AG09319 (cell line): ENCODE measurements at regions not wholly inside any gene's neighbourhood (a gene's known extent, or its start where the extent isn't known, plus 50 kb on each side); places are given as distances from the start of the nearest gene placed in this dataset.

Experiments
- DNase-seq: peaks from one replicate; pipeline ENCODE4 v3.0.0-alpha.2; 2010; ENCODE audit warnings: low read depth; ENCODE audit errors: extremely low read depth
- TF ChIP-seq, protein P1 (sequence below): IDR thresholded peaks from 2 replicates; pipeline ENCODE4 v1.5.1; 2011; ENCODE audit warnings: low read depth, mild to moderate bottlenecking, inconsistent platforms, low read length, moderate library complexity

DNA sequence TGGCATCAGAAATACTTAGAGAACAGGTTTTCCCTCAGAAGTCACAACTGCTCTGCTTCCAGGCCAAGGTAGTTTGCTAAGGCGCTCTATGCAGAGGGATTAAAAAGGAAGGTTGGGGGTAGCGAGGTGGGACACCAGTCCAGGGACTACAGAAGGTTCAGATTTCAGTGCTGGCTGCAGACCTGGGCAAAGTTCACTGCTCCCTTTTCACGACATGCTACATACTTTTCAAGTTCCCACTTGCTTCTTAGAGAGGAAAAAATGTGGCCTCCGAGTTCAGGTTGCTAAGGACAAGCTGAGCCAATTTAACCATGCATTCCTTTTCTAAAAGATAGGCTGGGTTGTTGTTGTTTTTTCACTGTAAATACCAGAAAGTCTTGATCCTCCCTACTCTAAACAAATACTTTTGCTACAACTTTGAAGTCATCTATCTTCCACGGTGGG is 158.6 kb upstream of the NR2F2 start:
- DNase-seq: no peak
- TF ChIP-seq, protein P1, sequence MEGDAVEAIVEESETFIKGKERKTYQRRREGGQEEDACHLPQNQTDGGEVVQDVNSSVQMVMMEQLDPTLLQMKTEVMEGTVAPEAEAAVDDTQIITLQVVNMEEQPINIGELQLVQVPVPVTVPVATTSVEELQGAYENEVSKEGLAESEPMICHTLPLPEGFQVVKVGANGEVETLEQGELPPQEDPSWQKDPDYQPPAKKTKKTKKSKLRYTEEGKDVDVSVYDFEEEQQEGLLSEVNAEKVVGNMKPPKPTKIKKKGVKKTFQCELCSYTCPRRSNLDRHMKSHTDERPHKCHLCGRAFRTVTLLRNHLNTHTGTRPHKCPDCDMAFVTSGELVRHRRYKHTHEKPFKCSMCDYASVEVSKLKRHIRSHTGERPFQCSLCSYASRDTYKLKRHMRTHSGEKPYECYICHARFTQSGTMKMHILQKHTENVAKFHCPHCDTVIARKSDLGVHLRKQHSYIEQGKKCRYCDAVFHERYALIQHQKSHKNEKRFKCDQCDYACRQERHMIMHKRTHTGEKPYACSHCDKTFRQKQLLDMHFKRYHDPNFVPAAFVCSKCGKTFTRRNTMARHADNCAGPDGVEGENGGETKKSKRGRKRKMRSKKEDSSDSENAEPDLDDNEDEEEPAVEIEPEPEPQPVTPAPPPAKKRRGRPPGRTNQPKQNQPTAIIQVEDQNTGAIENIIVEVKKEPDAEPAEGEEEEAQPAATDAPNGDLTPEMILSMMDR: no peak

DNA sequence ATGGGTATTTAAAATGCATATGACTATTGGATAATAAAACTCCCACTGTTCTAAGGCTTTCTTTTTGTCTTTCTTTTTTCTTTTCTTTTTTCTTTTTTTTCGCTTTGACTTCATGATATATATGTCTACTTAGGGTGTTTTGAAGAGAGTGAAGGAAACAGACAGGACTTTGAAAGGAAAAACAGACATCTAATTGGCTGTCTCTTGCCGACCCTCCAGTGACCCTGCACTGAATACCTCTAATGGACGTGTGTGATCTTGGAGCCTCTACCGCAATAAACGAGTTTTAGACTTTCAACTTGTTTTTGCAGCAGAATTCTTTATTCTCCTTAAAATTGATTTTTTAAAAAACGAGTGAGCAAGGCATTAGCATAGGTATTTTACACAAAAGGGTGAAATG is 158.1 kb upstream of the NR2F2 start:
- no peak for DNase-seq
- TF ChIP-seq, protein P1: no peak

DNA sequence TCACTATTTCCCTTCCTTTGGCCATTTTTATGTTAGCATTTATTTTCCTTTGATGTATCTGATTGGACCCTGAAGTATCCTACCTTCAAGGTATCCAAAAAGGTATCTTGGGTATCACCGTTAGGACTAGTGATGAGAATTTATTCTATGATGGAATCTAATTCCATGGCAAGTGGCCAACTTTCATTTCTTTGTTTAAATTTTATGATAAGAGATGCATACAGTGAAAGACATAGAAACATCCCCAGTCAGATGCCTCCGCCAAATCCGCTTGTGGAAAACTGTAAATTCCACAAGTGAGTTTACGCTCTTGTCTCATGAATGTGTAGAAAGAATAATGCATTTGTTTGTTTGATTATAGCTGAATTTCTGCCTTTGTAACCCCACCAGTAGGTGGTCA is 153.7 kb upstream of the NR2F2 start:
- TF ChIP-seq, protein P1: no peak
- DNase-seq: no peak

DNA sequence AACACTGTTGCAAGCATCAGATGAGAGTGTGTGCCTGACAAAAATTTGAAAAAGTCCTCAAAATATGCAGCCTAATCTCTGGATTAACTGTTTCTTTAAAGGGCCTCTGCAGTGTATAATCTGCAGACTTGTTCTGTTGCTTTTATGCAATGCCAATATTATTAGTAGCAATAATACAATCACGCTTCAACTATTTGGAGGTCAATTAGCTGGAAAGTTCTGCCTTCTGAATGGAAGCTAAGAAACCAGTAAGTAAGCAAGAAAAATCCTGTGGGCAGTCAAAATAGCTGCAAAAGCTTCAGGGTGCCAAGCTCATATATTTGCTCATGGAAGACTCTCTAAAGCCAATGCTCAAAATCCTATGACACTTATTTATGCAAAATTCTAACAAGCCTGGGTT is 153.2 kb upstream of the NR2F2 start:
- TF ChIP-seq, protein P1: no peak

DNA sequence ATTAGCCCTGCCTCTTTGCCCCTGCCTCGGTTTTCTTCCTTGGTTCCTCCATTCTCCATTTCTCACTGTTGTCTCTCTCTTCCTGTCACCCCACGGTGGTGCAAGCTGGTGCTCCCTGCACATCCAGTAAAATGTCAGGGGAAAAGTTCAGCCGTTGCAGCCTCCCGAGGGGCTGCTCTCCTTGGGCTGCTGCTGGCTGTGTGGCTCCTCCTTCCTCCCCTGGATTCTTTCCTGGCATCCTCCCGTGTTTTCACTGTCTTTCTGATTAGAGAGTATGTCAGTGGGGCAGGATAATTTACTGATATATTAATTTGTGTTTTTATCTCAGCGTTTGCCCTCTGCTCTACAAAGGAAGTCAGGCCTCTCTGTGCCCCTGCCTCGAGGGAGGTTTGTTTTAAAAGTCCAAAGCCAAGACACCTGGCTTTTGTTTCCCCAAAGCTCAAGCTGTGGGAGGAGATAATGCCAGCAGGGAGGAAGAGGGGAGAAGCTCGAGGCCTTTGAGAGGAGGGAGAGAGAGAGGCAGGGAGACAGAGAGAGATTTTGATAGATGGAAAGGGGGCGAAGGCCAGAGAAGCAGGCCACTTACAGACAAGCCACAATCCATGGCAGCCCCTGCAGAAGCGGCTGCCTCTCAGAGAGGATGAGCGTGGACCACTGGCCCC is 150.3 kb upstream of the NR2F2 start:
- TF ChIP-seq, protein P1: no peak
- DNase-seq: no peak

More for the DNA sequence above, 153.2 kb upstream of the NR2F2 start:
- no peak for DNase-seq

DNA sequence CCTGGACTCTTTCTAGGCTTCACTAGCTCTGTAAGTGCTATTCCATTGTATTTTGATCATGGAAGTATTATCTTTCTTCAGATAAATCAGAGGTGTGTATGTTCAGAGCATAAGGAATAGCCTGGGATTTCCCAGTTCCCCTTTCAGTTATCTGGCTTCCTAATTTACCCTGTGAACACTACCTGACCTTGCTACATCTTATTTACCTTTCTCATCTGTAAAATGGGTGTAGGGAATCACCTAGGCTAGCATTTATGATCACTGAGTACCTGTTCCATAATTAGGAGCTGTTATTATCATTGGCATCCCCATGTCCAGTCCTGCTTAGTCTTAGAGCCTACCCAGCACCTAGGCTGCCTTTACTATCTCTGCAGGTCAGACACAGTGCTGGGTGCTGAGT is 149.3 kb upstream of the NR2F2 start:
- no peak for DNase-seq
- TF ChIP-seq, protein P1: no peak

DNA sequence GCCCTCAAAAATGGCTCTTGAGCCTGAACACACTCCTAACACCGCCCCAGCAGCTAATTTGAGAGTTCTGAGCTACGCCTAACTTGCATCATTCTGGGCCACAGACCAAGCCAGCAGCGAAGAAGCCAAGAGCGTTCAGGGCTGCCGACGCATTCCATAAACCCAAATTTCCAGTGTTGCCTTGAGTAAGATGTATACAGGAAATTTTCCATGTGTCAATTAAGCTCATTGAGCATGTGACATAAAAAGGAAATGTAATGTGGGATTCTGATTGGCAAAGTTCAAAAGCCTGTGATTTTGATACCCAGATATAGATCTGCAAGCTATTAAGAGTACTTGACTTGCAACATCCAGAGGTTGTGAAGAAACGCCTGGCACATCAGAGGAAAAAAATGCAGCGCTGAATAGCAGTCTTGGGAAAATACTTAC is 148.6 kb upstream of the NR2F2 start:
- peak; percentile 93 for DNase-seq

More for the DNA sequence above, 148.6 kb upstream of the NR2F2 start:
- TF ChIP-seq, protein P1: no peak
